GM12892 (cell line): ENCODE measurements at regions not wholly inside any gene's neighbourhood (a gene's known extent, or its start where the extent isn't known, plus 50 kb on each side); places are given as distances from the start of the nearest gene placed in this dataset.

Experiments used
- POLR2A ChIP-seq: IDR thresholded peaks from 2 replicates; pipeline ENCODE4 v1.6.1; 2011; ENCODE audit warnings: low read depth, low read length, control low read depth
- POLR2AphosphoS5 ChIP-seq: IDR thresholded peaks from 2 replicates; pipeline ENCODE4 v1.6.1; 2011; ENCODE audit warnings: low read depth, low read length, control low read depth

DNA sequence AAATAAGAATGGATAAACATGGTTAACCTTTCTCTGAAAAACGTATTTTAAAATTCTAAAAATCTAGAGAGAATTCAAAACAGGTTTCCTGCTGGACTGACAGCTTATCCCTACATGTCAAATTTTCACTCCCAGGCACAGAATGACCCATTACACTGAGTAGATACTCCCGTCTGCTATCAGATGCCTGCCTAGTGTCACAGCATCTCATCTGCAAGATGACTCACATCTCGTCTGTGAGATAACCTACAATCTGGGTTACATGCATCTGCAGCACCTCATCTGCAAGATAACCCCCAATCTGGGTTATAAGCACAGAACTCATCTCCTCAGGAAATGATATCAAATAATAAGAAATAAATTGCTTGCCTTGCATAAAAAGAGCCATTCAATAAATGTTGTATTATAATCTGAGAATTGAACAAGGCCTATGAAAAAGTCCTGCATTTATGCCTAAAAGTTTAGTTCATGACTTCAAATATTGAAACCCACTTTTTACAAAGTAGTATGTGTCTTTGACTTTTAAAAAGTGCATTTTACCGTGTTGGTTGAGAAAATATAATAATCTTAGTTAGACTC lies 188.3 kb upstream of the THBS1 start:
- TF ChIP-seq POLR2A (no peak), POLR2AphosphoS5 (no peak)
